Endodermal cell (in vitro differentiated cells): ENCODE measurements at regions not wholly inside any gene's neighbourhood (a gene's known extent, or its start where the extent isn't known, plus 50 kb on each side); places are given as distances from the start of the nearest gene placed in this dataset.

Experiments used
- DNase-seq: peaks from one replicate; pipeline ENCODE4 v3.0.0-alpha.2; 2017
- H3K27ac ChIP-seq: 2 replicates; pipeline ENCODE4 v1.5.1; 2013; ENCODE audit warnings: mild to moderate bottlenecking, low read depth, low read length, moderate library complexity
- H3K27me3 ChIP-seq: 2 replicates; pipeline ENCODE4 v1.6.1; 2013; ENCODE audit warnings: mild to moderate bottlenecking, low read length, moderate library complexity; ENCODE audit not compliant: insufficient read depth, control insufficient read depth, poor library complexity, severe bottlenecking
- H3K36me3 ChIP-seq: 2 replicates; pipeline ENCODE4 v1.7.0; 2013; ENCODE audit warnings: mild to moderate bottlenecking, low read length, moderate library complexity; ENCODE audit not compliant: control insufficient read depth, insufficient read depth
- H3K4me1 ChIP-seq: one replicate; pipeline ENCODE4 v1.7.0; 2013; ENCODE audit warnings: low read length; ENCODE audit not compliant: control insufficient read depth, insufficient read depth
- H3K4me3 ChIP-seq: 2 replicates; pipeline ENCODE4 v1.5.1; 2013; ENCODE audit warnings: mild to moderate bottlenecking, low read length, moderate library complexity
- H3K9ac ChIP-seq: 2 replicates; pipeline ENCODE4 v1.6.1; 2013; ENCODE audit warnings: mild to moderate bottlenecking, low read length, moderate library complexity; ENCODE audit not compliant: poor library complexity, severe bottlenecking; ENCODE audit errors: extremely low read depth
- H3K9me3 ChIP-seq: 2 replicates; pipeline ENCODE4 v1.6.1; 2013; ENCODE audit warnings: mild to moderate bottlenecking, low read length, moderate library complexity; ENCODE audit not compliant: control insufficient read depth
- H3K27ac Mint-ChIP-seq: 2 replicates; pipeline ENCODE4 v1.8.0; 2020; ENCODE audit warnings: mixed read lengths
- H3K27me3 Mint-ChIP-seq: 2 replicates; pipeline ENCODE4 v1.8.0; 2021; ENCODE audit warnings: mild to moderate bottlenecking, mixed read lengths; ENCODE audit not compliant: insufficient read depth
- H3K36me3 Mint-ChIP-seq: 2 replicates; pipeline ENCODE4 v1.8.0; 2020; ENCODE audit warnings: low read depth, mixed read lengths
- H3K4me1 Mint-ChIP-seq: 2 replicates; pipeline ENCODE4 v1.8.0; 2020; ENCODE audit warnings: mixed read lengths
- H3K4me3 Mint-ChIP-seq: 2 replicates; pipeline ENCODE4 v1.8.0; 2020; ENCODE audit warnings: mild to moderate bottlenecking, moderate library complexity, mixed read lengths
- H3K9me3 Mint-ChIP-seq: 2 replicates; pipeline ENCODE4 v1.8.0; 2020; ENCODE audit warnings: mild to moderate bottlenecking, mixed read lengths
- CTCF ChIP-seq: fragments of 200-600 bp; sonication (generic); conservative IDR thresholded peaks from 2 replicates; pipeline ENCODE4 v1.5.0; 2021; ENCODE audit warnings: antibody characterized with exemption, mild to moderate bottlenecking
- WGBS, 2 experiments: methylation state at CpG; one replicate each; pipeline versions ENCODE4 v1.1.5 to v1.1.7; 2013; ENCODE audit warnings: missing lambda C conversion rate in 2 of 2, mixed read lengths in 1 of 2; ENCODE audit not compliant: insufficient coverage in 1 of 2, insufficient read length in 1 of 2; 5-methylcytosine and 5-hydroxymethylcytosine counted together

- H3K9ac ChIP-seq = no peak overlapping the region
- no peaks in the 10 kb centered on the region for H3K4me1 ChIP-seq
- Mint-ChIP-seq H3K27me3 (peaks cover 67% of the 10 kb centered on the region), H3K9me3 (peaks cover 12% of the 10 kb centered on the region), H3K4me3 (no peak overlapping the region), H3K27ac (no peak overlapping the region), H3K4me1 (no peaks in the 10 kb centered on the region), H3K36me3 (no peaks in the 10 kb centered on the region)
- DNase-seq = no peak
- peaks cover 14% of the 10 kb centered on the region for H3K27me3 ChIP-seq
- H3K9me3 ChIP-seq = no peaks in the 10 kb centered on the region
- no peaks in the 10 kb centered on the region for H3K36me3 ChIP-seq
- no peak overlapping the region for H3K27ac ChIP-seq
- 100% methylated on average over 2 of the region's 2 CpGs; no CpG with 5 or more reads in 1 of the 2 experiments for WGBS, 2 experiments
- TF ChIP-seq CTCF = no peak
- H3K4me3 ChIP-seq = no peak overlapping the region
Measured at GRCh38 chr2:118292991-118293390, 204.7 kb downstream of the INSIG2 start.

- DNase-seq = no peak
- no peaks in the 10 kb centered on the region for H3K4me1 ChIP-seq
- H3K27me3 ChIP-seq = peaks cover 14% of the 10 kb centered on the region
- no peak overlapping the region for H3K27ac Mint-ChIP-seq
- no peaks in the 10 kb centered on the region for H3K36me3 ChIP-seq
- no peaks in the 10 kb centered on the region for H3K4me1 Mint-ChIP-seq
- no peak overlapping the region for H3K4me3 Mint-ChIP-seq
- peaks cover 7% of the 10 kb centered on the region for H3K9me3 Mint-ChIP-seq
- H3K9me3 ChIP-seq = no peaks in the 10 kb centered on the region
- H3K4me3 ChIP-seq = no peak overlapping the region
- no peaks in the 10 kb centered on the region for H3K36me3 Mint-ChIP-seq
- 81 to 88% methylated on average over 3 of the region's 3 CpGs for WGBS, 2 experiments
- no peak overlapping the region for H3K9ac ChIP-seq
- no peak overlapping the region for H3K27ac ChIP-seq
- peaks cover 66% of the 10 kb centered on the region for H3K27me3 Mint-ChIP-seq
- no peak for TF ChIP-seq CTCF
Measured at GRCh38 chr2:118291251-118291880, 203.1 kb downstream of the INSIG2 start.

DNA sequence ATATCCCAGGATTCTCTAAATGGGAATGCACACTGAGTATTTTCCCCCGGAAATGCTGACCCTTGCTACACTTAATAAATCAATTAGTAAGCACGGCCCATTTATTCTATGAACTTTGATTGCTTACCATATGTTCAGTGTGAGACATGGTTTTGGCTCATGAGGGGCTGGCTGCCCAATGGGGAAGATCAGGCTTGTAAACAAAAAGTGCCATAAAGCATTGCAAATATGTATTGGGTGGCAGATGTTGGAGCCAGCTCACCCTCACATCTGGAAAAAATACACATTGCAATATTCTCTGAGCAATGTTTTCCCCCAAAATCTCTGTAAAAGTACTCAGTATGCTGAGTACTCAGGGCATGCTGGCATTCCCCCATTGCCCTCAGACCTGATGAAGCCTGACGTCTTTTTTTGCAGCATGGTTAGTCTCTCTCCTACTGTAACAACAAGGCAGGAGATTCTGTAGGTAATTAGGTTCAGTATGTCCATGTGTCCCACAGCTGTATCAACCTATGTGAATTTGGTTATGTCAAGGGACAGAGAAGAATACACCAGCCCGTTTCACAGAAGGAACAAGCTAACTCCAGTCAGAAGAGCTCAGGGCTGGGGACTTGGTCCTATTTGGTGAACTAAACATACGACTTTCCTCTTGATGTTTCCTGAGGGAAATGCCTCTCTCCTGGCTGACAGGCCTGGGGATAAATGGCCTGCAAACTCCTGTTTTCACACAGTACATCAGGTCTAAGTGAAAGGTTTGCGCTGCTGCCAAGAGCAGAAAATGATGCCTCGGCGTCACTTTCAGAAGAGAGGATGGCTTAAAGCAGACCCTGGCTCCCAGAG is 202.4 kb downstream of the INSIG2 start:
- H3K4me1 Mint-ChIP-seq = no peaks in the 10 kb centered on the region
- no peak overlapping the region for H3K27ac Mint-ChIP-seq
- 89% methylated on average over 3 to 8 of the region's 8 CpGs for WGBS, 2 experiments
- H3K9me3 ChIP-seq = no peaks in the 10 kb centered on the region
- no peak overlapping the region for H3K4me3 Mint-ChIP-seq
- peaks cover 18% of the 10 kb centered on the region for H3K27me3 ChIP-seq
- no peaks in the 10 kb centered on the region for H3K9me3 Mint-ChIP-seq
- no peak overlapping the region for H3K27ac ChIP-seq
- TF ChIP-seq CTCF = no peak
- no peaks in the 10 kb centered on the region for H3K36me3 Mint-ChIP-seq
- H3K36me3 ChIP-seq = no peaks in the 10 kb centered on the region
- no peak overlapping the region for H3K9ac ChIP-seq
- H3K4me1 ChIP-seq = no peaks in the 10 kb centered on the region
- H3K4me3 ChIP-seq = no peak overlapping the region
- DNase-seq = no peak
- H3K27me3 Mint-ChIP-seq = peaks cover 66% of the 10 kb centered on the region
